Mesenchymal stem cell (in vitro differentiated cells and primary cell): ENCODE measurements at regions not wholly inside any gene's neighbourhood (a gene's known extent, or its start where the extent isn't known, plus 50 kb on each side); places are given as distances from the start of the nearest gene placed in this dataset.
A peak's percentile ranks its signal among the peaks of the same experiment; 100 is the strongest.

Source experiments
- DNase-seq: peaks from one replicate; pipeline ENCODE4 v3.0.0-alpha.2; 2013
- H2AFZ ChIP-seq: one replicate; pipeline ENCODE4 v1.6.1; 2013; ENCODE audit warnings: low read depth, mild to moderate bottlenecking, control low read depth, inconsistent platforms, low read length, moderate library complexity
- H2AK5ac ChIP-seq: 2 replicates; pipeline ENCODE4 v1.6.1; 2013; ENCODE audit warnings: low read length, moderate library complexity, mild to moderate bottlenecking, inconsistent platforms; ENCODE audit not compliant: severe bottlenecking
- H2BK120ac ChIP-seq: one replicate; pipeline ENCODE4 v1.6.1; 2013; ENCODE audit warnings: low read depth, mild to moderate bottlenecking, inconsistent platforms, low read length, moderate library complexity
- H2BK12ac ChIP-seq, 2 experiments: one replicate each; pipeline ENCODE4 v1.6.1; 2013; ENCODE audit warnings: inconsistent platforms in 2 of 2, low read length in 2 of 2, mild to moderate bottlenecking in 2 of 2, moderate library complexity in 2 of 2, control low read depth in 1 of 2
- H2BK15ac ChIP-seq: one replicate; pipeline ENCODE4 v1.6.1; 2013; ENCODE audit warnings: mild to moderate bottlenecking, low read depth, inconsistent platforms; ENCODE audit not compliant: poor library complexity, severe bottlenecking
- H2BK5ac ChIP-seq: 2 replicates; pipeline ENCODE4 v1.6.1; 2013; ENCODE audit warnings: low read depth, mild to moderate bottlenecking, low read length, control low read depth, inconsistent platforms; ENCODE audit not compliant: poor library complexity, severe bottlenecking
- H3K14ac ChIP-seq, 2 experiments: one replicate each; pipeline ENCODE4 v1.6.1; 2013; ENCODE audit warnings: inconsistent platforms in 2 of 2, low read length in 2 of 2, control low read depth in 1 of 2, mild to moderate bottlenecking in 1 of 2, moderate library complexity in 1 of 2
- H3K18ac ChIP-seq, 2 experiments: one replicate each; pipeline ENCODE4 v1.6.1; 2013; ENCODE audit warnings: inconsistent platforms in 2 of 2, low read length in 2 of 2, control low read depth in 1 of 2, low read depth in 1 of 2, mild to moderate bottlenecking in 1 of 2
- H3K23ac ChIP-seq, 2 experiments: one replicate each; pipeline ENCODE4 v1.6.1; 2013; ENCODE audit warnings: inconsistent platforms in 2 of 2, low read length in 2 of 2, mild to moderate bottlenecking in 2 of 2, moderate library complexity in 2 of 2, control low read depth in 1 of 2
- H3K27ac ChIP-seq: 2 replicates; pipeline ENCODE4 v1.5.1; 2013; ENCODE audit warnings: mild to moderate bottlenecking, moderate library complexity, low read length, control low read depth, inconsistent platforms; ENCODE audit not compliant: poor library complexity, severe bottlenecking
- H3K27me3 ChIP-seq, 2 experiments: 2 replicates each; pipeline versions ENCODE4 v1.6.1 to v1.7.0; 2013; ENCODE audit warnings: low read length in 2 of 2, mild to moderate bottlenecking in 2 of 2, moderate library complexity in 2 of 2, control low read depth in 1 of 2, inconsistent platforms in 1 of 2; ENCODE audit not compliant: control insufficient read depth in 1 of 2, insufficient read depth in 1 of 2
- H3K36me3 ChIP-seq, 2 experiments: 2 replicates each; pipeline versions ENCODE4 v1.6.1 to v1.7.0; 2013; ENCODE audit warnings: low read length in 2 of 2, control low read depth in 1 of 2, inconsistent platforms in 1 of 2, low read depth in 1 of 2, mild to moderate bottlenecking in 1 of 2; ENCODE audit not compliant: insufficient read depth in 2 of 2, control insufficient read depth in 1 of 2
- H3K4ac ChIP-seq, 2 experiments: one replicate each; pipeline ENCODE4 v1.6.1; 2013; ENCODE audit warnings: inconsistent platforms in 2 of 2, low read length in 2 of 2, mild to moderate bottlenecking in 2 of 2, moderate library complexity in 2 of 2, control low read depth in 1 of 2, low read depth in 1 of 2
- H3K4me1 ChIP-seq: 2 replicates; pipeline ENCODE4 v1.6.1; 2013; ENCODE audit warnings: low read depth, low read length, control low read depth; ENCODE audit not compliant: control insufficient read depth, insufficient read depth
- H3K4me2 ChIP-seq: 2 replicates; pipeline ENCODE4 v1.6.1; 2013; ENCODE audit warnings: low read length, mild to moderate bottlenecking, inconsistent platforms; ENCODE audit not compliant: poor library complexity, severe bottlenecking
- H3K4me3 ChIP-seq, 2 experiments: 2 replicates each; pipeline versions ENCODE4 v1.5.1 to v1.7.0; 2013; ENCODE audit warnings: low read length in 2 of 2, mild to moderate bottlenecking in 2 of 2, control low read depth in 1 of 2, low read depth in 1 of 2; ENCODE audit not compliant: insufficient read depth in 1 of 2
- H3K79me1 ChIP-seq: replicated peaks from 2 replicates; pipeline ENCODE4 v1.6.1; 2013; ENCODE audit warnings: mild to moderate bottlenecking, control low read depth, low read length, inconsistent platforms; ENCODE audit not compliant: poor library complexity, severe bottlenecking
- H3K9ac ChIP-seq: 2 replicates; pipeline ENCODE4 v1.7.0; 2013; ENCODE audit warnings: mild to moderate bottlenecking, low read length, moderate library complexity
- H3K9me3 ChIP-seq: 2 replicates; pipeline ENCODE4 v1.7.0; 2013; ENCODE audit warnings: mild to moderate bottlenecking, low read length; ENCODE audit not compliant: control insufficient read depth
- H4K8ac ChIP-seq: one replicate; pipeline ENCODE4 v1.6.1; 2013; ENCODE audit warnings: inconsistent platforms, mild to moderate bottlenecking, low read length, moderate library complexity
- H4K91ac ChIP-seq: one replicate; pipeline ENCODE4 v1.6.1; 2013; ENCODE audit warnings: mild to moderate bottlenecking, low read length, inconsistent platforms
- WGBS: methylation state at CpG from one replicate; pipeline ENCODE4 v1.1.7; 2013; ENCODE audit warnings: mixed read lengths; 5-methylcytosine and 5-hydroxymethylcytosine counted together

GRCh38 chr10:3265088-3265487 is 92.5 kb upstream of the PITRM1 start:
- no peak overlapping the region for H2BK15ac ChIP-seq
- no peaks in the 10 kb centered on the region for H3K9me3 ChIP-seq
- H3K27me3 ChIP-seq, result peaks cover 0 to 19% of the 10 kb centered on the region in 2 experiments
- no peak overlapping the region for H2AFZ ChIP-seq
- H3K4me1 ChIP-seq, result peaks cover 14% of the 10 kb centered on the region
- H3K36me3 ChIP-seq, result no peaks in the 10 kb centered on the region
- H3K14ac ChIP-seq, result no peak overlapping the region
- no peak overlapping the region for H3K23ac ChIP-seq
- no peak overlapping the region for H3K4ac ChIP-seq
- no peak overlapping the region for H3K4me2 ChIP-seq
- no peak overlapping the region for H3K18ac ChIP-seq
- H2BK12ac ChIP-seq, result peak overlapping the region in 1 of 2 experiments; percentile 12
- H3K4me3 ChIP-seq, result no peak overlapping the region
- DNase-seq, result peak; percentile 72
- no peak overlapping the region for H2BK5ac ChIP-seq
- H2AK5ac ChIP-seq, result no peak overlapping the region
- H3K9ac ChIP-seq, result no peak overlapping the region
- no peak overlapping the region for H2BK120ac ChIP-seq
- no peak overlapping the region for H4K91ac ChIP-seq
- 9% methylated on average over 3 of the region's 4 CpGs for WGBS
- H3K79me1 ChIP-seq, result no peaks in the 10 kb centered on the region
- H4K8ac ChIP-seq, result no peak overlapping the region
- H3K27ac ChIP-seq, result no peak overlapping the region

GRCh38 chr10:3264161-3264761 is 91.7 kb upstream of the PITRM1 start:
- Histone ChIP-seq H3K4me2 (no peak overlapping the region), H3K4me3 (no peak overlapping the region), H3K79me1 (no peaks in the 10 kb centered on the region), H3K9ac (no peak overlapping the region), H3K36me3 (no peaks in the 10 kb centered on the region), H2BK12ac (peak overlapping the region; percentile 9 to 98), H3K27me3 (peaks cover 0 to 21% of the 10 kb centered on the region in 2 experiments), H4K8ac (peak overlapping the region; percentile 90), H3K27ac (no peak overlapping the region), H4K91ac (peak overlapping the region; percentile 87), H2BK15ac (no peak overlapping the region), H2AK5ac (peak overlapping the region; percentile 79), H2BK5ac (no peak overlapping the region), H3K14ac (peak overlapping the region in 1 of 2 experiments; percentile 89), H3K4me1 (peaks cover 14% of the 10 kb centered on the region), H3K18ac (peak overlapping the region; percentile 69 to 95), H2AFZ (peak overlapping the region; percentile 76), H2BK120ac (peak overlapping the region; percentile 54), H3K4ac (peak overlapping the region; percentile 15 to 40), H3K23ac (peak overlapping the region in 1 of 2 experiments; percentile 32), H3K9me3 (no peaks in the 10 kb centered on the region)
- 86% methylated on average over 11 of the region's 12 CpGs for WGBS
- DNase-seq, result no peak

- peak overlapping the region in 1 of 2 experiments; percentile 42 for H2BK12ac ChIP-seq
- H2AFZ ChIP-seq, result no peak overlapping the region
- H3K27ac ChIP-seq, result no peak overlapping the region
- H3K36me3 ChIP-seq, result no peaks in the 10 kb centered on the region
- no peak overlapping the region for H3K14ac ChIP-seq
- peak overlapping the region; percentile 58 for H4K91ac ChIP-seq
- no peak overlapping the region for H3K23ac ChIP-seq
- no peaks in the 10 kb centered on the region for H3K9me3 ChIP-seq
- H2BK15ac ChIP-seq, result no peak overlapping the region
- DNase-seq, result no peak
- H3K9ac ChIP-seq, result no peak overlapping the region
- H3K18ac ChIP-seq, result peak overlapping the region in 1 of 2 experiments; percentile 5
- H2BK120ac ChIP-seq, result no peak overlapping the region
- H3K4ac ChIP-seq, result no peak overlapping the region
- no peaks in the 10 kb centered on the region for H3K79me1 ChIP-seq
- H2BK5ac ChIP-seq, result no peak overlapping the region
- no peak overlapping the region for H3K4me3 ChIP-seq
- no peak overlapping the region for H4K8ac ChIP-seq
- H3K4me1 ChIP-seq, result peaks cover 14% of the 10 kb centered on the region
- WGBS, result 72% methylated on average over 12 of the region's 12 CpGs
- H3K4me2 ChIP-seq, result no peak overlapping the region
- H2AK5ac ChIP-seq, result peak overlapping the region; percentile 15
- peaks cover 0 to 22% of the 10 kb centered on the region in 2 experiments for H3K27me3 ChIP-seq
These were observed 91.2 kb upstream of the PITRM1 start for GRCh38 chr10:3263747-3264146.

- Histone ChIP-seq H3K27me3 (peaks cover 0 to 22% of the 10 kb centered on the region in 2 experiments), H3K9me3 (no peaks in the 10 kb centered on the region), H3K23ac (no peak overlapping the region), H3K27ac (no peak overlapping the region), H3K4me3 (no peak overlapping the region), H3K4me1 (peaks cover 14% of the 10 kb centered on the region), H3K14ac (no peak overlapping the region), H3K18ac (no peak overlapping the region), H3K9ac (no peak overlapping the region), H2BK12ac (peak overlapping the region in 1 of 2 experiments; percentile 40), H3K4ac (no peak overlapping the region), H3K36me3 (no peaks in the 10 kb centered on the region), H2AFZ (no peak overlapping the region), H4K91ac (no peak overlapping the region), H2BK5ac (no peak overlapping the region), H4K8ac (no peak overlapping the region), H3K79me1 (no peaks in the 10 kb centered on the region), H2BK15ac (no peak overlapping the region), H2AK5ac (peak overlapping the region; percentile 47), H3K4me2 (no peak overlapping the region), H2BK120ac (no peak overlapping the region)
- DNase-seq, result no peak
- 50% methylated on average over 2 of the region's 3 CpGs for WGBS
These were observed 90.5 kb upstream of the PITRM1 start for GRCh38 chr10:3263082-3263481.
